ENCODE measurements at regions not wholly inside any gene's neighbourhood (a gene's known extent, or its start where the extent isn't known, plus 50 kb on each side); places are given as distances from the start of the nearest gene placed in this dataset.

DNA sequence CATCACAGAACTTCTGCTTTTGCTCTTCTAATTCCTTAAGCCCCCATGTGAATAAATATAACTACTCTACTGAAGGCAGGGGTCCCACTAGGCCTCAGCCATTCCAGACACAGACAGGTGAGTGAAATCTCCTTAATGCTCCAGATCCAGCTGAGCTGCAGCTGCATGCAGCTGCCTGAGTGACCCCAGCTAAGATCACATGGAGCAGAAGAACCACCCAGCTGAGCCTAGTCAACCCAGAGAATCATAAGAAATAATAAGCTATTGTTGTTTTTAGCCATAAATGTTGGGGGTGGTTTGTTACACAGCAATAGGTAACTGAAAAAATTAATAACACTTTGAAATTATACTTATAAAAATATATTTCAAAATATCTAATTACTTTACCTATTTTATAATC is 220.3 kb downstream of the SIPA1L2 start:
- Histone ChIP-seq H3K4me3 (ENCODE audit: low read length) (no peak overlapping the region), H3K27ac (ENCODE audit: low read depth, low read length) (no peak overlapping the region), H3K27me3 (ENCODE audit: control insufficient read depth, low read length) (no peaks in the 10 kb centered on the region), H3K9me2 (replicated peaks; ENCODE audit: control insufficient read depth, low read length) (no peaks in the 10 kb centered on the region), H4K20me1 (ENCODE audit: control insufficient read depth, insufficient read depth, low read depth, low read length) (no peaks in the 10 kb centered on the region), H3K4me1 (ENCODE audit: control insufficient read depth, low read length) (no peaks in the 10 kb centered on the region), H3K79me2 (ENCODE audit: control insufficient read depth, low read length) (no peaks in the 10 kb centered on the region), H3K9me3 (ENCODE audit: control insufficient read depth, insufficient read depth, low read length) (no peaks in the 10 kb centered on the region), H3K4me2 (ENCODE audit: low read length) (no peak overlapping the region), H3F3A (ENCODE audit: control insufficient read depth, insufficient read depth) (no peaks in the 10 kb centered on the region), H3K36me3 (ENCODE audit: control insufficient read depth, low read length) (no peaks in the 10 kb centered on the region)
- TF ChIP-seq, protein P1, sequence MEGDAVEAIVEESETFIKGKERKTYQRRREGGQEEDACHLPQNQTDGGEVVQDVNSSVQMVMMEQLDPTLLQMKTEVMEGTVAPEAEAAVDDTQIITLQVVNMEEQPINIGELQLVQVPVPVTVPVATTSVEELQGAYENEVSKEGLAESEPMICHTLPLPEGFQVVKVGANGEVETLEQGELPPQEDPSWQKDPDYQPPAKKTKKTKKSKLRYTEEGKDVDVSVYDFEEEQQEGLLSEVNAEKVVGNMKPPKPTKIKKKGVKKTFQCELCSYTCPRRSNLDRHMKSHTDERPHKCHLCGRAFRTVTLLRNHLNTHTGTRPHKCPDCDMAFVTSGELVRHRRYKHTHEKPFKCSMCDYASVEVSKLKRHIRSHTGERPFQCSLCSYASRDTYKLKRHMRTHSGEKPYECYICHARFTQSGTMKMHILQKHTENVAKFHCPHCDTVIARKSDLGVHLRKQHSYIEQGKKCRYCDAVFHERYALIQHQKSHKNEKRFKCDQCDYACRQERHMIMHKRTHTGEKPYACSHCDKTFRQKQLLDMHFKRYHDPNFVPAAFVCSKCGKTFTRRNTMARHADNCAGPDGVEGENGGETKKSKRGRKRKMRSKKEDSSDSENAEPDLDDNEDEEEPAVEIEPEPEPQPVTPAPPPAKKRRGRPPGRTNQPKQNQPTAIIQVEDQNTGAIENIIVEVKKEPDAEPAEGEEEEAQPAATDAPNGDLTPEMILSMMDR (IDR thresholded peaks at IDR 0.05; ENCODE audit: low read depth, low read length, poor library complexity, severe bottlenecking) = no peak
- no peak for TF ChIP-seq EZH2phosphoT487 (IDR thresholded peaks at IDR 0.05; ENCODE audit: borderline replicate concordance, low read length)

- Histone ChIP-seq H3K27me3 (ENCODE audit: control insufficient read depth, low read length) (no peaks in the 10 kb centered on the region), H3K4me1 (ENCODE audit: control insufficient read depth, low read length) (no peaks in the 10 kb centered on the region), H4K20me1 (ENCODE audit: control insufficient read depth, insufficient read depth, low read depth, low read length) (no peaks in the 10 kb centered on the region), H3K79me2 (ENCODE audit: control insufficient read depth, low read length) (no peaks in the 10 kb centered on the region), H3K4me2 (ENCODE audit: low read length) (no peak overlapping the region), H3K36me3 (ENCODE audit: control insufficient read depth, low read length) (no peaks in the 10 kb centered on the region), H3K9me3 (ENCODE audit: control insufficient read depth, insufficient read depth, low read length) (no peaks in the 10 kb centered on the region), H3K4me3 (ENCODE audit: low read length) (no peak overlapping the region), H3K27ac (ENCODE audit: low read depth, low read length) (no peak overlapping the region), H3F3A (ENCODE audit: control insufficient read depth, insufficient read depth) (no peaks in the 10 kb centered on the region), H3K9me2 (replicated peaks; ENCODE audit: control insufficient read depth, low read length) (no peaks in the 10 kb centered on the region)
- TF ChIP-seq, protein P1 (IDR thresholded peaks at IDR 0.05; ENCODE audit: low read depth, low read length, poor library complexity, severe bottlenecking) = no peak
- no peak for TF ChIP-seq EZH2phosphoT487 (IDR thresholded peaks at IDR 0.05; ENCODE audit: borderline replicate concordance, low read length)
Observed at GRCh38 chr1:232407120-232407519, 222.8 kb downstream of the SIPA1L2 start.

DNA sequence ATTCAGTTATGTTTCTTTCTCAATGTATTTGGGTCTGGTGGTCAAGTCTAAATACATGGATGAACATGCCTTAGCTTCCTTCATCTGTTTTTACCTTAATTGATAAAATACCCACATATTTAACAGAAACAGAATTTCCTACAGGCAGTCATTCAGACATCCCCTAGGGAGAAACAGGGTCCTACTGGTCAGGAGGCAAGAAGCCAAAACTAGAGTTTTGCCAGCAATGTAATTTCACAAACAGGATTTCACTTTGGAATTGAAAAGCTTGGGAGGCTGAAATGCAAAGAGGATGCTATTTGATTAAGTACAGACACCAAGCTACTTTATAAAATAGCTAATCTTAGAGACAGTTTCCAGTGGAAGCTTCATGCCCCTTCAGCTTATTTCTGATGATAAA is 224.2 kb downstream of the SIPA1L2 start:
- Histone ChIP-seq H3K4me2 (ENCODE audit: low read length) (no peak overlapping the region), H4K20me1 (ENCODE audit: control insufficient read depth, insufficient read depth, low read depth, low read length) (no peaks in the 10 kb centered on the region), H3F3A (ENCODE audit: control insufficient read depth, insufficient read depth) (no peaks in the 10 kb centered on the region), H3K4me3 (ENCODE audit: low read length) (no peak overlapping the region), H3K9me3 (ENCODE audit: control insufficient read depth, insufficient read depth, low read length) (no peaks in the 10 kb centered on the region), H3K27ac (ENCODE audit: low read depth, low read length) (no peak overlapping the region), H3K4me1 (ENCODE audit: control insufficient read depth, low read length) (no peaks in the 10 kb centered on the region), H3K36me3 (ENCODE audit: control insufficient read depth, low read length) (no peaks in the 10 kb centered on the region), H3K79me2 (ENCODE audit: control insufficient read depth, low read length) (no peaks in the 10 kb centered on the region), H3K27me3 (ENCODE audit: control insufficient read depth, low read length) (no peaks in the 10 kb centered on the region), H3K9me2 (replicated peaks; ENCODE audit: control insufficient read depth, low read length) (no peaks in the 10 kb centered on the region)
- TF ChIP-seq, protein P1 (IDR thresholded peaks at IDR 0.05; ENCODE audit: low read depth, low read length, poor library complexity, severe bottlenecking) = no peak
- TF ChIP-seq EZH2phosphoT487 (IDR thresholded peaks at IDR 0.05; ENCODE audit: borderline replicate concordance, low read length) = no peak

Data from DOHH2 (cell line).